22Rv1 (cell line): ENCODE measurements at regions not wholly inside any gene's neighbourhood (a gene's known extent, or its start where the extent isn't known, plus 50 kb on each side); places are given as distances from the start of the nearest gene placed in this dataset.

ENCODE experiments used
- ZFX ChIP-seq: fragments of 450-650 bp; IDR thresholded peaks from 2 replicates; pipeline ENCODE4 v1.6.1; 2017; ENCODE audit warnings: antibody characterized with exemption, borderline replicate concordance
- TF ChIP-seq, protein P1 (sequence below): fragments of 450-650 bp; IDR thresholded peaks from 2 replicates; pipeline ENCODE4 v1.5.1; 2017; ENCODE audit warnings: mild to moderate bottlenecking

DNA sequence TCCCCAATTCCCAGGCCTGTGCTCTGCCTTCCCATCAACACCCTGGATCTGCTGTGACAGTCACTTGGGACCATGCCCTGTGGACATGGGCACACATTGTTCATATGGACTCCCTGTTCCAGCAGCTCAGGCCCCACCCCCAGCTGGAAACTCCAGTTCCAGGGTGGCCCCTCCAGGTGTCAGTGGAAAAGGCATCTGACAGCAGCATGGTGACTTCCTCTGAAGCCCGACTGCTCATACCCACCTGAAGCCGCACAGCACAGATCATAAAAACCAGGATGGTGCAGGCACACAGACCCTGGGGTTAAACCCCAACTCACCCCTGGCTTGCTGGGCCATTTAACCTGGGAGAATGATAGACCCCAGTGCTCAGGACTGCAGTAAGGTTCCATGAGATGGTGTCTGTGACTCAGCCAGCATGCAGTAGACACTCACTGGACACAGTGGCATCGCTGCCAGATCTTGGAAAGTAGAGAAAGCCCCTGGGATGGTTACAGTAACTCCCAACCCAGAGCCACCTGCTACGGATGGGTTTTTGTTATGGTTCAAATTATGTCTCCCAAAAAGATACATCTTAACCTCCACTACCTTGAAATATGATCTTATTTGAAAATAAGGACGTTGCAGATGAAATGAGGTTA, 72.6 kb upstream of the NANOS1 start:
- TF ChIP-seq, protein P1, sequence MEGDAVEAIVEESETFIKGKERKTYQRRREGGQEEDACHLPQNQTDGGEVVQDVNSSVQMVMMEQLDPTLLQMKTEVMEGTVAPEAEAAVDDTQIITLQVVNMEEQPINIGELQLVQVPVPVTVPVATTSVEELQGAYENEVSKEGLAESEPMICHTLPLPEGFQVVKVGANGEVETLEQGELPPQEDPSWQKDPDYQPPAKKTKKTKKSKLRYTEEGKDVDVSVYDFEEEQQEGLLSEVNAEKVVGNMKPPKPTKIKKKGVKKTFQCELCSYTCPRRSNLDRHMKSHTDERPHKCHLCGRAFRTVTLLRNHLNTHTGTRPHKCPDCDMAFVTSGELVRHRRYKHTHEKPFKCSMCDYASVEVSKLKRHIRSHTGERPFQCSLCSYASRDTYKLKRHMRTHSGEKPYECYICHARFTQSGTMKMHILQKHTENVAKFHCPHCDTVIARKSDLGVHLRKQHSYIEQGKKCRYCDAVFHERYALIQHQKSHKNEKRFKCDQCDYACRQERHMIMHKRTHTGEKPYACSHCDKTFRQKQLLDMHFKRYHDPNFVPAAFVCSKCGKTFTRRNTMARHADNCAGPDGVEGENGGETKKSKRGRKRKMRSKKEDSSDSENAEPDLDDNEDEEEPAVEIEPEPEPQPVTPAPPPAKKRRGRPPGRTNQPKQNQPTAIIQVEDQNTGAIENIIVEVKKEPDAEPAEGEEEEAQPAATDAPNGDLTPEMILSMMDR = no peak
- no peak for TF ChIP-seq ZFX
